Suprapubic skin (tissue), 3 donors: ENCODE measurements at regions not wholly inside any gene's neighbourhood (a gene's known extent, or its start where the extent isn't known, plus 50 kb on each side); places are given as distances from the start of the nearest gene placed in this dataset.

Source experiments
- CTCF ChIP-seq, 2 donors: fragments of 200-600 bp in 1 of 2; fragments of 450-650 bp in 1 of 2; sonication (generic) in 1 of 2; IDR thresholded peaks; one replicate each; pipeline ENCODE4 v1.5.1; 2016 to 2019; ENCODE audit warnings: antibody characterized with exemption in 2 of 2, mild to moderate bottlenecking in 1 of 2, moderate library complexity in 1 of 2
- POLR2A ChIP-seq, 2 donors: fragments of 450-650 bp; IDR thresholded peaks; one replicate each; pipeline ENCODE4 v1.6.1; 2017; ENCODE audit warnings: antibody characterized with exemption in 2 of 2, mild to moderate bottlenecking in 2 of 2, moderate library complexity in 2 of 2

- TF ChIP-seq CTCF (IDR thresholded peaks at IDR 0.05) (no peak), POLR2A (IDR thresholded peaks at IDR 0.05) (no peak)
These were observed 162.0 kb upstream of the STT3B start for GRCh38 chr3:31370681-31371080.
